GM10266 (cell line): ENCODE measurements at regions not wholly inside any gene's neighbourhood (a gene's known extent, or its start where the extent isn't known, plus 50 kb on each side); places are given as distances from the start of the nearest gene placed in this dataset.

Experiments
- DNase-seq: peaks from one replicate; pipeline ENCODE4 v3.0.0; 2012; ENCODE audit errors: extremely low spot score
- TF ChIP-seq, protein P1 (sequence below): IDR thresholded peaks from 2 replicates; pipeline ENCODE4 v1.5.1; 2012; ENCODE audit warnings: mild to moderate bottlenecking, low read depth; ENCODE audit not compliant: control insufficient read depth, insufficient read depth; ENCODE audit errors: missing control alignments

DNA sequence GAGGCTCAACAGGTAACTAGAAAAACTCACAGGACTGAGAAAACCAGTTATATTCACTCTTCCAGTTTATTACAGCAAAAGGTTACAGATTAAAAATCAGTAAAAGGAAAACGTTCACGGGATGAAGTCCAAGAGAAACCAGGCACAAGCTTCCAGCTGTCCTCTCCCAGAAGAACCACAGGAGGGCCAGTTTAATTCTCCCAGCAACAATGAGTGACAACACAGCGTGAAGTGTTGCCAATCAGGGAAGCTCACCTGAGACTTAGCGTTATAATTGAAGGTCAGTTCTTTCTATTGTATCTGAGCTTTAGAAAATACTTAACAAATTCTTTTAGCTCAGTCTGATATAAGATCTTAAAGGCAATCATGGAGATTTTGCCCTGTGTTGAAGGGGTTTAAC lies 65.2 kb upstream of the TNR start:
- DNase-seq, result no peak
- TF ChIP-seq, protein P1, sequence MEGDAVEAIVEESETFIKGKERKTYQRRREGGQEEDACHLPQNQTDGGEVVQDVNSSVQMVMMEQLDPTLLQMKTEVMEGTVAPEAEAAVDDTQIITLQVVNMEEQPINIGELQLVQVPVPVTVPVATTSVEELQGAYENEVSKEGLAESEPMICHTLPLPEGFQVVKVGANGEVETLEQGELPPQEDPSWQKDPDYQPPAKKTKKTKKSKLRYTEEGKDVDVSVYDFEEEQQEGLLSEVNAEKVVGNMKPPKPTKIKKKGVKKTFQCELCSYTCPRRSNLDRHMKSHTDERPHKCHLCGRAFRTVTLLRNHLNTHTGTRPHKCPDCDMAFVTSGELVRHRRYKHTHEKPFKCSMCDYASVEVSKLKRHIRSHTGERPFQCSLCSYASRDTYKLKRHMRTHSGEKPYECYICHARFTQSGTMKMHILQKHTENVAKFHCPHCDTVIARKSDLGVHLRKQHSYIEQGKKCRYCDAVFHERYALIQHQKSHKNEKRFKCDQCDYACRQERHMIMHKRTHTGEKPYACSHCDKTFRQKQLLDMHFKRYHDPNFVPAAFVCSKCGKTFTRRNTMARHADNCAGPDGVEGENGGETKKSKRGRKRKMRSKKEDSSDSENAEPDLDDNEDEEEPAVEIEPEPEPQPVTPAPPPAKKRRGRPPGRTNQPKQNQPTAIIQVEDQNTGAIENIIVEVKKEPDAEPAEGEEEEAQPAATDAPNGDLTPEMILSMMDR, result no peak

DNA sequence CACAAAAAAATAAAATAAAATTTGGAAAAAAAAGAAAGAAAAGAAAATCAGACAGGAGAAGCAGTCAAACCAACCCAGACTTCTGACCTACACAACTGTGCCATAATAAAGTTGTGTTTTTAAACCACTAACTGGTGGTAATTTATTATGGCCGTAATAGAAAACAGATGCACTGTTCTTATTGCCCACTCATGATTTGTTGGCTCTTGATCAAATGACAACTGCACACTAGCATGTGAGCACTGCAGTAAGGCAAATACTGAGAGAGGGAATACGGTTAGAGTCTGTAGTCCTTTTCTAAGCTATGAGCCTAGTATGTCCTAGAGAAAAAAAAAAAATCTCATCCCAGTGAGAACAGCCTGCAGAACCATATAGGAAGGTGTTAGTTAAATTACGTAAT lies 61.2 kb upstream of the TNR start:
- no peak for DNase-seq
- TF ChIP-seq, protein P1, result no peak

DNA sequence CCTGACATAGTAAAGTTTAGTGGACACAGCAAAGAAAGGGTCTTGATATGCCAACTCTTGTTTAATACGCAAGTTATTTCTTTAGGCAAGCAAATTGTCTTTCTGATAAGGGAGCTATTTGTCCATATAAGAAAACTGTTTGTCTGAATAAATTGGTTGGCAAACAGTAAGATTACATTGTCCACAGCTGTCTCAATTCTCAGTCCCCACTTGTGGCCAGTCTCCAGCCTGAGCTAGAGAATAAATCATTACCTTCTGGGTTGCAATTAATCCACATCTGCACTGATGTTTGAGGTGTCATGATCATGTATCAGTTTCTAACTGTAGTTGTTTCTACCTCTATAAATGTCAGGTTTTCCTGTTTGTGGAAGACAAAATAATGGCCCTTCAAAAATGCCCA lies 60.0 kb upstream of the TNR start:
- no peak for DNase-seq
- TF ChIP-seq, protein P1, result no peak

DNA sequence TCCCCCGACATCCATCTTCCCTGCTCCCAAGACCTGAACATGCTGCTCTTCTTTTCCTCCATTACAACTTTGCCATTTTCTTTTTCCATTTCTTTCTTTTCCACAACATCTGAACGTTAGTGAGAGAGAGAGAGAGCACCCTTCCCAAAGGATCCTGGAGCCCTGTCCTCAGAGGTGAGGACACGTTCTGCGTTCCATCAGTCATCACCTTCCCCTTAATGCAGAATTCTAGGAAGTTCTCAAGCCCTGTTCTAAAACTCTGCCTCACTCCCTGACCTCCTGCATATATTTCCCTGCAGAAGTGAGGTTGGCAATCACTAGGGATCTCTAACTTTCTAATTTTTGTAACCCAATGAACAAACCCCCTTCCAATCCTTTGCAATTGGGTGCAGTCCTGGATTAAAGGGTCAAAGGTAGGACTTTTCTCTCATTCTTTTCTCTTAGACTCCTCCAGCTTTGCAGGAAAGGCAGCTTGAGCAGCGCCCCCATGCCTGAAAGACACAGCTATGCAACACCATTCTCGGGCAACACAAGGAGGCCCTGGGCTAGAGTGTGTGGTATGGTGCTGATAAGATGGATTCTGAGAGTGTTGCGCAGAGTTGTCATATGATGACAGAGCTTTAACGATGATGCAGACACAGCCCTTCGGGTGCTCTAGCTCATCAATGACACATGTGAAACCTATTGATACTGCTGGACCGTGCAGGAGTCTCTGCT lies 59.2 kb upstream of the TNR start:
- TF ChIP-seq, protein P1, result no peak
- DNase-seq, result no peak

DNA sequence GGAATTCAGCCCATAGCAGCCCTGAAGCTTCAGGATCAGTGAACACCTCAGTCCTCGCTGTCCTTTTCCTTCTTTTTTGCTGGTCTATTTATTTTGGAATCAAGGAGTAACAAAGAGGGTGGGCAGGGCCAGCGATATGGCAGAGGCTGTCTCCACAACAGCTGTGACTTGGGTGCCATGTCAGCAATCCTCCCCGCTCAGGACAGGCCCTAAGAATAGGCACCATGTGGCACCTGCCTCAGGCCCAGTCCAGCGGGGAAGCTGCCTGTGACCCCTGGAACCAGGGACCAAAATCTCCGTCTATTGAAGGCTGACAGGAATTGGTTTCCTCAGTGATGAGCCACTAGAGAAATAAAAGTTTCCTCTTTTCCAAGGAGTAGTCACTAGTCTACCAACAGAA lies 58.6 kb upstream of the TNR start:
- no peak for DNase-seq
- TF ChIP-seq, protein P1, result no peak

DNA sequence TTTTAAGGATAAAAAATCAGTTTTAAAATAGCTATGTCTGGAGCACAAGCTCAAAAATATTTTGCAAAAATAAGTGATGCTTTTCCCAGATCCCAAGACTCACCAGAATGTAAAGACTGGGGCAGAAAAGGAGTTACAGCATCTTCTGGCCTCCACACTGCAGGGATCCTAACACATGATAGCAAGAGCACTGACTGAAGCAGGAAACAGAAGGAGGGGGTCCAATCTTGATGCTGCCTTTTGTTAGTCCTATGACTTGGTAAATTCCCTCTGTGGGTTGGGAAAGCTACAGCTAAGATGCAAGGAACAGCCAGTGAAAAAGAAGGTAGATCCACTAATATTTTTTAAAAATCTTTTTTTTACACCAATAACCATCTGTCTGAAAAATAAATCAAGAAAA lies 54.2 kb upstream of the TNR start:
- TF ChIP-seq, protein P1, result no peak
- DNase-seq, result no peak

DNA sequence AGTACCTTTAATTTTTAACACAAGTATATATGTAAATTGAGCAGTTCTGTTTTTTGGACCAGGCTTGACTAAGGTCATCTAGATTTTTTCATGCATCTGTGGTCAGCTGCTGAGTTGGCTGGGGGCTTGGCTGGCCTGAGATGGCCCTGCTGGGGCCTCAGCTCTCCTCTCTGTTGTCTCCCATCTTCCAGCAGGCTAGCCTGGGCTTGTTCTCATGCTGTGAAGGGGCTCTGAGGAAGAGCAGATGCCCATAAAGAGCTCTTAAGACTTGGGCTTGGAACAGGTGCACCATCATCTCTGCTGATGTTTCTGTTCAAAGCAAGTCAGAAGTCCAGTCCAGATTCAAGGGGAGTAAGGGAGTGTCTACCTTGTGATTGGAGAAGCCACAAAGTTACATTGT lies 51.2 kb upstream of the TNR start:
- no peak for DNase-seq
- TF ChIP-seq, protein P1, result no peak
